Colon (tissue), 2 donors: ENCODE measurements at regions not wholly inside any gene's neighbourhood (a gene's known extent, or its start where the extent isn't known, plus 50 kb on each side); places are given as distances from the start of the nearest gene placed in this dataset.
"Not testable (repeated sequence)": the region's sequence is repeated elsewhere in the genome, so short reads cannot be mapped to it uniquely, and the experiment has no call there.

ENCODE experiments used
- FAIRE-seq: peaks from 2 replicates; lab custom pipeline; 2012; peaks lifted over from hg19 to GRCh38; lab: Jason Lieb, UNC
- donor health status: control.
- donor health status: control.

GRCh38 chr3:35184775-35185174 is 454.6 kb upstream of the ARPP21 start:
- FAIRE-seq, result no peak

GRCh38 chr3:35187908-35188307 is 451.4 kb upstream of the ARPP21 start:
- FAIRE-seq, result no peak

GRCh38 chr3:35194666-35195065 is 444.7 kb upstream of the ARPP21 start:
- FAIRE-seq, result no peak

- no peak for FAIRE-seq
Measured at GRCh38 chr3:35198857-35199256, 440.5 kb upstream of the ARPP21 start.

GRCh38 chr3:35200056-35200455 is 439.3 kb upstream of the ARPP21 start:
- no peak for FAIRE-seq

- FAIRE-seq, result no peak
Measured at GRCh38 chr3:35201211-35201610, 438.1 kb upstream of the ARPP21 start.

- no peak for FAIRE-seq
Measured at GRCh38 chr3:35215525-35216500, 423.5 kb upstream of the ARPP21 start.

- FAIRE-seq, result no peak
Measured at GRCh38 chr3:35216501-35217266, 422.6 kb upstream of the ARPP21 start.

GRCh38 chr3:35223632-35224394 is 415.5 kb upstream of the ARPP21 start:
- FAIRE-seq, result no peak

- FAIRE-seq, result no peak
Measured at GRCh38 chr3:35224565-35225295, 414.6 kb upstream of the ARPP21 start.

GRCh38 chr3:35241236-35241635 is 398.1 kb upstream of the ARPP21 start:
- no peak for FAIRE-seq

- no peak for FAIRE-seq
Measured at GRCh38 chr3:35254917-35255316, 384.4 kb upstream of the ARPP21 start.

GRCh38 chr3:35257641-35258040 is 381.7 kb upstream of the ARPP21 start:
- FAIRE-seq, result no peak

- FAIRE-seq, result no peak
Measured at GRCh38 chr3:35262406-35262805, 376.9 kb upstream of the ARPP21 start.

GRCh38 chr3:35263477-35263876 is 375.8 kb upstream of the ARPP21 start:
- no peak for FAIRE-seq

GRCh38 chr3:35266065-35266464 is 373.3 kb upstream of the ARPP21 start:
- not testable (repeated sequence) for FAIRE-seq

- no peak for FAIRE-seq
Measured at GRCh38 chr3:35275768-35276167, 363.6 kb upstream of the ARPP21 start.

- no peak for FAIRE-seq
Measured at GRCh38 chr3:35276568-35276967, 362.8 kb upstream of the ARPP21 start.

- FAIRE-seq, result no peak
Measured at GRCh38 chr3:35291471-35292236, 347.7 kb upstream of the ARPP21 start.

GRCh38 chr3:35292568-35292967 is 346.8 kb upstream of the ARPP21 start:
- FAIRE-seq, result no peak

- FAIRE-seq, result no peak
Measured at GRCh38 chr3:35295906-35296305, 343.4 kb upstream of the ARPP21 start.
